ENCODE measurements at regions not wholly inside any gene's neighbourhood (a gene's known extent, or its start where the extent isn't known, plus 50 kb on each side); places are given as distances from the start of the nearest gene placed in this dataset.

DNA sequence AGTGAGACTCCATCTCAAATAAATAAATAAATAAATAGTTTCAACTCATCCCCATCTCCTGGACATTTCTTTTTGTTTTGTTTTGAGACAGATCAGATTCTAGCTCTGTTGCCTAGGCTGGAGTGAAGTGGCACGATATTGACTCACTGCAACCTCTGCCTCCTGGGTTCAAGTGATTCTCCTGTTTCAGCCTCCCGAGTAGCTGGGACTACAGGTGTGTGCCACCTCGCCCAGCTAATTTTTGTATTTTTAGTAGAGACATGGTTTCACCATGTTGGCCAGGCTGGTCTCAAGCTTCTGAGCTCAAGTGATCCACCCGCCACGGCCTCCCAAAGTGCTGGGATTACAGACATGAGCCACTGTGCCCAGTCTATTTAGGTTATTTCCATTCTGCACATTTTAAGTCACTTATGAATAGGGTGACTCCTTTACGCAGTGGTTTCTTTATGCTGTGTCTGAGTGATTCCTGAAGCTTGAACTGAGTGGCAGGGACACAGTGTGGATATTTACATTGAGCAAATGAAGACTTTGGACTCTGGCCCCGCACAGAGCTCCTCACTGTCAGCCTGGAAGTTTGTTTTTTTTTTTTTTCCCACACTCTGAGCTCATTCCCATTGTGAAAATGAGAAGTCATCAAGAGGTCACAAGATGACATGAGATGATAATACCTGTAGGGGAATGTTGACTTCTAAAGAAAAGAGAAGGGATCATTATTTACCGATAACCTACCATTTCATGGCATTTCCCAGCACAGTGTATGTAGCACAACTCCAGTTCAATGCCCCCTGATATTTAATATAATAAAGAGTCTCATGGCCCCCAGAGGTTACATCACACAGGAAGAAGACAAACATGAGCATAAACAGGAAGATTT, 72.6 kb downstream of the TBX3 start:
- TF ChIP-seq YY1 (IDR thresholded peaks at IDR 0.05; ENCODE audit: insufficient read depth, insufficient read length) (no peak), SUZ12 (IDR thresholded peaks at IDR 0.05; ENCODE audit: extremely low read depth, insufficient read depth, insufficient read length) (no peak)
